ENCODE measurements at regions not wholly inside any gene's neighbourhood (a gene's known extent, or its start where the extent isn't known, plus 50 kb on each side); places are given as distances from the start of the nearest gene placed in this dataset.

DNA sequence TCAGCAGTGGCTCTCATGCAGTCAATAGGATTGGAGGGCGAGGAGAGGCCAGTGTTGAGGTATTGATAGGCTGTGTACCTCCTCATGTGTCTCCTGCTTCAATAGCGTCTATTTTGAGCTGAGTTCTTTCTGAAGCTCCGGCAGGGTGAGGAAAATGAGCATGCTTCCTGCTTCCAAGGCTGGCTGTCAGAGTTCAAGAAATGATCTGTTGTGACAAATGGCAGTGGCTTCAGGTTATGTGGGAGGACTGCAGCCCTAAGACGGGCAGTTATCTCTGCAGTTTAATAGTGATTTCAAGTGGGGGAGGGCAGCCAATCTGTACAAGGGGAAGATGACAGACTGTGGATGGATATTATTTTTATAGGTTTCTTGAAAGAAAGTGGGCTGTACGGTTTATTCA, 54.0 kb upstream of the CXCL14 start:
- TF ChIP-seq CTCF (IDR thresholded peaks at IDR 0.05), result no peak

DNA sequence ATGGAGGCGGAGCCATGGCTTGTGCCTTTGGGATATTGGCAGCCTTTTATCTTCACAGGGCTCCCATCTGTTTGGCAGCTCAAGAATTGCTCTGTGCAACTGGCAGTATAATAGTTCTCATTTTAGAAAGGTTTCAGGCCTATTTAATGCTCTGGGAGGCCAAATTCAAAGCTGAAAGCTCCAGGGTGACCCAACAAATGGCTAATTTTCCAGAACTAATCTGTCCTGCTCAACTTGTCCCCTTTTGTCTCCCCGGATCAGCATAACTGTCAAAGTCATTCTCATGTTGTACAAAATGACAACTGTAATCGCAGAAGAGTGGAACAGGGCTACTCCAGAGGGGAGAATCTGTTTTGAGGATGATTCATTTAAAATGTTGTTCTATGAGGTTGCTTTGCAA, 52.6 kb upstream of the CXCL14 start:
- TF ChIP-seq CTCF (IDR thresholded peaks at IDR 0.05), result no peak

GRCh38 chr5:135629666-135630065, 50.9 kb upstream of the CXCL14 start:
- TF ChIP-seq CTCF (IDR thresholded peaks at IDR 0.05), result no peak

- TF ChIP-seq CTCF (IDR thresholded peaks at IDR 0.05), result no peak
These were observed 50.2 kb upstream of the CXCL14 start for GRCh38 chr5:135628771-135629563.
